HepG2 (cell line): ENCODE measurements at regions not wholly inside any gene's neighbourhood (a gene's known extent, or its start where the extent isn't known, plus 50 kb on each side); places are given as distances from the start of the nearest gene placed in this dataset.

Experiments
- ATAC-seq: fragments of 200-7000 bp; cut with Tn5 transposase; 3 replicates; pipeline ENCODE4 v1.9.1; 2020; ENCODE audit warnings: mild to moderate bottlenecking, moderate library complexity
- BruUV-seq: library from RNA; stranded (reverse); fragments of 400-500 nt; replicated peaks from 2 replicates; lab custom pipeline; 2021; lab: Mats Ljungman, UMichigan
- CTCF ChIA-PET: fragments of 300-600 bp; formaldehyde crosslinking; extraction: SDS; loops from one replicate; lab custom pipeline; 2021; ENCODE audit warnings: low total read pairs, inconsistent platforms, low intra/inter-chr PET ratio; lab: Yijun Ruan, JAX
- POLR2A ChIA-PET: fragments of 350-600 bp; sonication (Branson Sonifier 250); formaldehyde crosslinking; loops from one replicate; lab custom pipeline; 2020; ENCODE audit warnings: antibody characterized with exemption, inconsistent platforms; lab: Yijun Ruan, JAX
- DNase-seq: peaks from one replicate; pipeline ENCODE4 v3.0.0-alpha.2; 2015; ENCODE audit warnings: low spot score
- FAIRE-seq: peaks from 3 replicates; lab custom pipeline; 2011; peaks lifted over from hg19 to GRCh38; lab: Jason Lieb, UNC
- H2AFZ ChIP-seq: one replicate; pipeline ENCODE4 v1.6.1; 2011; ENCODE audit warnings: low read length, inconsistent platforms
- H3K27ac ChIP-seq: fragments of 300-600 bp; 3 replicates; pipeline ENCODE4 v1.8.0; 2011; ENCODE audit warnings: mixed run types, mild to moderate bottlenecking, mixed read lengths, low read length, inconsistent platforms; ENCODE audit not compliant: insufficient read depth; ENCODE audit errors: extremely low read length
- H3K27me3 ChIP-seq, 2 experiments: fragments of 200-600 bp in 1 of 2; 2 replicates in 1 of 2; 3 replicates in 1 of 2; pipeline versions ENCODE4 v1.6.0 to v1.8.0; 2011; ENCODE audit warnings: low read length in 2 of 2, mild to moderate bottlenecking in 2 of 2, moderate library complexity in 2 of 2, inconsistent platforms in 1 of 2; ENCODE audit not compliant: insufficient read depth in 2 of 2, control insufficient read depth in 1 of 2
- H3K36me3 ChIP-seq, 2 experiments: fragments of 200-600 bp in 1 of 2; replicated peaks in 1 of 2; 2 replicates in 1 of 2; 3 replicates in 1 of 2; pipeline versions ENCODE4 v1.5.1 to v1.8.0; 2011; ENCODE audit warnings: low read length in 2 of 2, inconsistent platforms in 1 of 2; ENCODE audit not compliant: insufficient read depth in 2 of 2, control insufficient read depth in 1 of 2
- H3K4me1 ChIP-seq: 2 replicates; pipeline ENCODE4 v1.5.1; 2012; ENCODE audit warnings: low read length, inconsistent platforms; ENCODE audit not compliant: insufficient read depth
- H3K4me2 ChIP-seq: 2 replicates; pipeline ENCODE4 v1.6.0; 2011; ENCODE audit warnings: low read depth, low read length, inconsistent platforms
- H3K4me3 ChIP-seq, 3 experiments: fragments of 200-600 bp in 1 of 3; sonication (generic), shearing (Covaris generic) in 1 of 3; replicated peaks in 1 of 3; 2 replicates each; pipeline ENCODE4 v1.5.1; 2011 to 2016; ENCODE audit warnings: low read length in 3 of 3, inconsistent platforms in 2 of 3, low read depth in 2 of 3, mild to moderate bottlenecking in 2 of 3, control low read depth in 1 of 3, mixed read lengths in 1 of 3; ENCODE audit not compliant: insufficient read depth in 1 of 3
- H3K79me2 ChIP-seq: one replicate; pipeline ENCODE4 v1.6.1; 2011; ENCODE audit warnings: low read length, inconsistent platforms; ENCODE audit not compliant: insufficient read depth
- H3K9ac ChIP-seq: 2 replicates; pipeline ENCODE4 v1.6.0; 2011; ENCODE audit warnings: mild to moderate bottlenecking, low read depth, low read length, inconsistent platforms; ENCODE audit not compliant: insufficient read depth
- H3K9me3 ChIP-seq: 2 replicates; pipeline ENCODE4 v1.5.1; 2012; ENCODE audit warnings: mild to moderate bottlenecking, low read length
- H4K20me1 ChIP-seq: 2 replicates; pipeline ENCODE4 v1.6.0; 2011; ENCODE audit warnings: inconsistent platforms, mild to moderate bottlenecking, low read length, moderate library complexity; ENCODE audit not compliant: insufficient read depth
- ATF1 ChIP-seq: IDR thresholded peaks from 2 replicates; pipeline ENCODE4 v1.6.1; 2016; ENCODE audit warnings: mild to moderate bottlenecking, control low read depth
- BRD4 ChIP-seq: sonication (generic); formaldehyde crosslinking; IDR thresholded peaks from 2 replicates; pipeline ENCODE4 v1.4.0; 2020; ENCODE audit warnings: missing genetic modification reagents
- CREB1 ChIP-seq, 2 experiments: fragments of 450-650 bp in 1 of 2; IDR thresholded peaks; 2 replicates each; pipeline ENCODE4 v1.6.1; 2016 to 2017; ENCODE audit warnings: control low read depth in 1 of 2, mild to moderate bottlenecking in 1 of 2, missing compliant biosample characterization in 1 of 2, missing genetic modification characterization in 1 of 2
- CSRNP2 ChIP-seq: sonication (generic); formaldehyde crosslinking; conservative IDR thresholded peaks from 2 replicates; pipeline ENCODE4 v1.8.0; 2022; ENCODE audit warnings: low read depth, missing genetic modification reagents
- ETV5 ChIP-seq: IDR thresholded peaks from 2 replicates; pipeline ENCODE4 v1.6.1; 2018; ENCODE audit warnings: missing biosample characterization, missing genetic modification reagents, inconsistent platforms, borderline replicate concordance
- FOXM1 ChIP-seq: sonication (generic); formaldehyde crosslinking; IDR thresholded peaks from 2 replicates; pipeline ENCODE4 v1.5.0; 2020; ENCODE audit warnings: missing genetic modification reagents
- IRX3 ChIP-seq: sonication (generic); formaldehyde crosslinking; IDR thresholded peaks from 2 replicates; pipeline ENCODE4 v1.8.1; 2023; ENCODE audit warnings: mild to moderate bottlenecking, low read depth, missing genetic modification reagents, borderline replicate concordance
- KMT2A ChIP-seq: sonication (generic); formaldehyde crosslinking; IDR thresholded peaks from 2 replicates; pipeline ENCODE4 v1.4.0; 2020; ENCODE audit warnings: missing genetic modification reagents
- NR2F6 ChIP-seq, 2 experiments: IDR thresholded peaks; 2 replicates each; pipeline ENCODE4 v1.6.1; 2016; ENCODE audit warnings: antibody characterized with exemption in 1 of 2, mild to moderate bottlenecking in 1 of 2
- RELA ChIP-seq: sonication (generic); formaldehyde crosslinking; IDR thresholded peaks from 2 replicates; pipeline ENCODE4 v1.4.0; 2020; ENCODE audit warnings: missing genetic modification reagents
- REXO4 ChIP-seq: sonication (generic); formaldehyde crosslinking; IDR thresholded peaks from 2 replicates; pipeline ENCODE4 v1.8.0; 2022; ENCODE audit warnings: missing genetic modification reagents, mild to moderate bottlenecking, borderline replicate concordance
- THAP7 ChIP-seq: sonication (generic); formaldehyde crosslinking; IDR thresholded peaks from 2 replicates; pipeline ENCODE4 v1.8.1; 2023; ENCODE audit warnings: mild to moderate bottlenecking, missing genetic modification reagents
- TOPORS ChIP-seq: sonication (generic); formaldehyde crosslinking; IDR thresholded peaks from 2 replicates; pipeline ENCODE4 v1.8.0; 2023; ENCODE audit warnings: mild to moderate bottlenecking, missing genetic modification reagents
- U2AF2 ChIP-seq: fragments of 200-400 bp; formaldehyde crosslinking; IDR thresholded peaks from 2 replicates; pipeline ENCODE4 v1.6.1; 2017; ENCODE audit warnings: low read depth, mild to moderate bottlenecking, low read length
- ZC3H13 ChIP-seq: sonication (generic); formaldehyde crosslinking; IDR thresholded peaks from 2 replicates; pipeline ENCODE4 v1.8.1; 2023; ENCODE audit warnings: mild to moderate bottlenecking, missing genetic modification reagents, moderate library complexity
- ZFAT ChIP-seq: sonication (generic); formaldehyde crosslinking; conservative IDR thresholded peaks from 2 replicates; pipeline ENCODE4 v1.8.1; 2023; ENCODE audit warnings: missing genetic modification reagents, inconsistent platforms
- ZMAT3 ChIP-seq: sonication (generic); formaldehyde crosslinking; conservative IDR thresholded peaks from 2 replicates; pipeline ENCODE4 v1.7.0; 2021; ENCODE audit warnings: missing genetic modification reagents
- ZNF124 ChIP-seq: sonication (generic); formaldehyde crosslinking; IDR thresholded peaks from 2 replicates; pipeline ENCODE4 v1.4.0; 2020; ENCODE audit warnings: missing genetic modification reagents
- ZNF350 ChIP-seq: sonication (generic); formaldehyde crosslinking; IDR thresholded peaks from 2 replicates; pipeline ENCODE4 v1.4.0; 2020; ENCODE audit warnings: mild to moderate bottlenecking, low read depth, missing genetic modification reagents, borderline replicate concordance
- ZNF691 ChIP-seq: sonication (generic); formaldehyde crosslinking; IDR thresholded peaks from 2 replicates; pipeline ENCODE4 v1.4.0; 2020; ENCODE audit warnings: missing genetic modification reagents, low read depth, mild to moderate bottlenecking, borderline replicate concordance
- ZNF775 ChIP-seq: sonication (generic); formaldehyde crosslinking; IDR thresholded peaks from 2 replicates; pipeline ENCODE4 v1.4.0; 2020; ENCODE audit warnings: missing genetic modification reagents, mild to moderate bottlenecking, moderate library complexity, borderline replicate concordance
- WGBS: methylation state at CpG from one replicate; pipeline ENCODE4 v1.1.6; 2017; ENCODE audit warnings: low lambda C conversion rate; 5-methylcytosine and 5-hydroxymethylcytosine counted together
- in situ Hi-C: cut with HindIII; loops from 2 replicates; pipeline ENCODE4 v1.10.0; 2017; ENCODE audit warnings: low pct_unique_long_range_greater_than_20kb; ENCODE audit not compliant: extremely low pct_ligation_motif_present
- intact Hi-C: fragments of 100-400 bp; cut with micrococcal nuclease; formaldehyde crosslinking; loops from one replicate; pipeline ENCODE4 v1.10.0; 2022; ENCODE audit not compliant: unreplicated experiment

GRCh38 chr3:23700616-23701015 lies 105.1 kb upstream of the UBE2E1 start (continued):
- TF ChIP-seq NR2F6 (IDR thresholded peaks at IDR 0.05) (no peak), NR2F6 (CRISPR knock-in tag; IDR thresholded peaks at IDR 0.05) (no peak), ZNF691 (CRISPR knock-in tag) (no peak), ZNF775 (CRISPR knock-in tag) (no peak), ZC3H13 (CRISPR knock-in tag) (no peak), ZMAT3 (CRISPR knock-in tag) (no peak), IRX3 (CRISPR knock-in tag) (no peak), TOPORS (CRISPR knock-in tag) (no peak), CSRNP2 (no peak), U2AF2 (no peak), ETV5 (CRISPR knock-in tag) (no peak)

- H2AFZ ChIP-seq, result no peak overlapping the region
- peaks cover 0 to 5% of the 10 kb centered on the region in 2 experiments; a peak in 1 of 5 replicates for H3K27me3 ChIP-seq
- ATAC-seq (no peak), DNase-seq (no peak), FAIRE-seq (no peak)
- 1% methylated on average over 7 of the region's 9 CpGs for WGBS
- no peaks in the 10 kb centered on the region for H3K79me2 ChIP-seq
- no peak overlapping the region for H3K4me3 ChIP-seq
- no peak overlapping the region for H3K9ac ChIP-seq
- no peak overlapping the region for H3K4me2 ChIP-seq
- ChIA-PET POLR2A (no interaction called here), CTCF (no interaction called here)
- H3K9me3 ChIP-seq, result no peaks in the 10 kb centered on the region
- in situ Hi-C loops, result no loop called here
- H3K27ac ChIP-seq, result no peak overlapping the region
- BruUV-seq, result no TSS peak
- no peaks in the 10 kb centered on the region for H3K4me1 ChIP-seq
- intact Hi-C loops, result no loop called here
- no peaks in the 10 kb centered on the region for H3K36me3 ChIP-seq
- no peaks in the 10 kb centered on the region for H4K20me1 ChIP-seq
- TF ChIP-seq REXO4 (CRISPR knock-in tag) (no peak), FOXM1 (no peak), ZNF350 (CRISPR knock-in tag) (no peak), ATF1 (CRISPR knock-in tag) (no peak), BRD4 (CRISPR knock-in tag) (no peak), THAP7 (CRISPR knock-in tag) (no peak), RELA (CRISPR knock-in tag) (no peak), ZFAT (CRISPR knock-in tag) (no peak), KMT2A (CRISPR knock-in tag) (no peak), ZNF124 (CRISPR knock-in tag) (no peak), CREB1 (IDR thresholded peaks at IDR 0.05) (no peak), CREB1 (CRISPR knock-in tag; IDR thresholded peaks at IDR 0.05) (no peak)
Measured at GRCh38 chr3:23701716-23702597, 103.8 kb upstream of the UBE2E1 start.
